ELF-1 (cell line): ENCODE measurements at regions not wholly inside any gene's neighbourhood (a gene's known extent, or its start where the extent isn't known, plus 50 kb on each side); places are given as distances from the start of the nearest gene placed in this dataset.
"Not testable (repeated sequence)": the region's sequence is repeated elsewhere in the genome, so short reads cannot be mapped to it uniquely, and the experiment has no call there.

Experiments
- DNase-seq: peaks from one replicate; pipeline ENCODE4 v3.0.0-alpha.2; 2016; ENCODE audit warnings: low read depth, low spot score

GRCh38 chr15:54749461-54749860 lies 447.3 kb downstream of the RSL24D1 start:
- DNase-seq: not testable (repeated sequence)

GRCh38 chr15:54722342-54722986 lies 474.3 kb downstream of the RSL24D1 start:
- no peak for DNase-seq

GRCh38 chr15:54719325-54719724 lies 477.4 kb downstream of the RSL24D1 start:
- DNase-seq: no peak

- no peak for DNase-seq
Measured at GRCh38 chr15:54707805-54708752, 488.7 kb downstream of the RSL24D1 start.

GRCh38 chr15:54687628-54688027 lies 509.1 kb downstream of the RSL24D1 start:
- no peak for DNase-seq
